IPS-NIHi7 (cell line): ENCODE measurements at regions not wholly inside any gene's neighbourhood (a gene's known extent, or its start where the extent isn't known, plus 50 kb on each side); places are given as distances from the start of the nearest gene placed in this dataset.

Source experiments
- DNase-seq: peaks from one replicate; pipeline ENCODE4 v3.0.0; 2012; ENCODE audit warnings: mixed read lengths; ENCODE audit errors: extremely low spot score

GRCh38 chr12:45669792-45670191, 59.7 kb upstream of the ARID2 start:
- DNase-seq, result no peak

DNA sequence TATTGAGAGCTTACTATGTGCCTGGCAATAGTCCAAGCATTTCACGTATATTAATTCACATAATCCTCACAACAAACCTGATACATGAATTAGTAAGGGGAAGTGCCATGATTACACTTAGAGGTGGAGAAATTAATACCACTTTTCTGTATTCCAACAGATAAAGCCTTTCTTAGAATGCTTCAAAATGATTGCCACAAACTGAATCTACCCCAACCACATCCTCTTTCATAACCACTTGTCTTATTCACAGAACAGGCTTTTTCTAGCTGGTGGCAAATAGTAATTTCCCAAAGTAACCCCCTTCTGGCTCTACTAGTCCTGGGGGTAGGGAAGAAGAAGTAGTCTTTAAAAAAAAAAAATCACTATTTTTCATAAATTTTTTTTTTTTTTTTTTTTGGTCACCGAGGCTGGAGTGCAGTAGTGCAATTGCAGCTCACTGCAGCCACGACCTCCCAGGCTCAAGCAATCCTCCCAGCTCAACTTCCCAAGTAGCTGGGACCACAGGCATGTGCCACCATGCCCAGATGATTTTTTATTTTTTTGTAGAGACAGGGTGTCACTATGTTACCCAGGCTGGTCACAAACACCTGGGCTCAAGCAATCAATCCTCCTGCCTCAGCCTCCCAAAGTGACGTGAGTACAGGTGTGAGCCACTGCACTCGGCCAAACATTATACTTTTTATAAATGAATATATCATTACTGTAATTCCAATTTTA, 59.0 kb upstream of the ARID2 start:
- DNase-seq, result no peak

DNA sequence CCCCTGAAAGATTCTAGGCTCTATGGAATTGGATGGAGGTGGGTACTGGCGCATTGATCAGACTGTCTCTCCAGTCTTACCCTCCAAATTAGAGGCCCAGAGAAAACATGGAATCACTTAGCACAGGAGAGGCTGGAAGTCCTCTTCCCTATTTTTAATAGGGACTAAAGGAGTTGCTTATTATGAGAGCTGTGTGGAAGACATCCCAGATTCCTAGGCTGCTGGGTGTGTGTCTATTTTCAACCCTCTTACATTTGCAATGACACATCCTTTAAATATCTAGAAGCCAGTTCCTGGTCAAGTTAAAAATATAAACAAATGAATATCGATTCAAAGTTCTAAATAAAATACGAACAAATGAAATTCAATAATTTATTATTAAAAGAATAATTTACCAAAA, 58.3 kb upstream of the ARID2 start:
- no peak for DNase-seq

DNA sequence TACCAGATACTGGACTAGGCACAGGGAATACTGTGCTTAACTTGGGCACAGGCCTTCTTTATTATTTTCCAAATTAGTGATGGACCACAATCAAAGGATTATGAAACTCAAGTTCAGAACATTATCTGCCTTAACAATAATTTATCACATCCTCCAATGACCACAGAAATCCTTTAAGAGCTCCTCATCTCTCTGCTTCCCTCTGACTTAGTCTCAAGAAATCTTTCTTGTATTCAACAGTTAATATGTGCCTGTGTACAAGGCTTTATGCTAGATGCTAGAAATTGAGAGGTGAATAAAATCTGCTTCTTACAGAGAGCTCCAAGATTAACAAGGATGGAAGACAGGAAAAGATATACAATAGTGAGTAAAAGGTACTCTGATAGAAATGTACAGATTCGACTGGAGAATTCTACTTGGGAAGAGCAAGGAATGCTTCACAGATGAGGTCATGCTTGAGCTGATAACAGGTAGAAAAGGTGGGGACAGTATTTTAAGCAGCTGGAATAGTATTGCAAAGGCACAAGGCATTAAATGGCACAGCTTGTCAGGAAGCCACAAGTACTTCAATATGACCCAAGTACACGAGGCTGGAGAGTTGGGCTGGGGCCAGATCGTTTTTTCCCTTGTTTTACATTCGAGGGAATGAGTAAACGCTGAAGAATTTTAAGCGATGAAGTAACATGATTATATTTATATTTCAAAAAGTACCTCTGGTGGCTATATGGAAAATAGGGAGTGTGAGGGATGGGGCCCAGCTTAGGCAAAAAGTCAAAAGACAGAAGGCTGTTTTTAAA, 55.1 kb upstream of the ARID2 start:
- DNase-seq, result no peak

DNA sequence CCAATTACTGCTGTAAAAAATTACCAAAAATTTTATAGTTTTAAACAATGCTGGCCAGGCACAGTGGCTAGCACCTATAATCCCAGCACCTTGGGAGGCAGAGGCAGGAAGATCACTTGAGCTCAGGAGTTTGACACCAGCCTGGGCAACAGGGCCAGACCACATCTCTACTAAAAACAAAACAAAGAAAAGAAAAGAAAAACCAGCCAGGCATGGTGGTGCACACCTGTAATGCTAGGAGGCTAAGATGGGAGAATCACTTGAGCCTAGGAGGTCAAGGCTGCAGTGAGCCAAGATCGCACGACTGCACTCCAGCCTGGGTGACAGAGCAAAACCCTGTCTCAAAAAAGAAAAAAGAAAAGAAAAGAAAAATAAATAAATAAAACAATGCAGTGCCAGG, 54.0 kb upstream of the ARID2 start:
- DNase-seq, result no peak
